Neuronal stem cell (in vitro differentiated cells): ENCODE measurements at regions not wholly inside any gene's neighbourhood (a gene's known extent, or its start where the extent isn't known, plus 50 kb on each side); places are given as distances from the start of the nearest gene placed in this dataset.

Experiments used
- DNase-seq: peaks from one replicate; pipeline ENCODE4 v3.0.0-alpha.2; 2013; ENCODE audit warnings: low spot score
- H2AFZ ChIP-seq: one replicate; pipeline ENCODE4 v1.6.1; 2013; ENCODE audit warnings: mild to moderate bottlenecking, low read length, inconsistent platforms
- H2AK5ac ChIP-seq: 2 replicates; pipeline ENCODE4 v1.6.1; 2013; ENCODE audit warnings: low read depth, mild to moderate bottlenecking, inconsistent platforms, low read length, moderate library complexity, mixed read lengths
- H2BK120ac ChIP-seq: 2 replicates; pipeline ENCODE4 v1.6.1; 2013; ENCODE audit warnings: low read depth, mild to moderate bottlenecking, inconsistent platforms, low read length, moderate library complexity, mixed read lengths
- H2BK12ac ChIP-seq: one replicate; pipeline ENCODE4 v1.6.1; 2013; ENCODE audit warnings: low read length, inconsistent platforms
- H2BK15ac ChIP-seq: 2 replicates; pipeline ENCODE4 v1.6.1; 2013; ENCODE audit warnings: mild to moderate bottlenecking, low read length, inconsistent platforms, mixed read lengths
- H2BK5ac ChIP-seq: one replicate; pipeline ENCODE4 v1.6.1; 2013; ENCODE audit warnings: inconsistent platforms, mild to moderate bottlenecking, low read length, moderate library complexity
- H3K14ac ChIP-seq: one replicate; pipeline ENCODE4 v1.6.1; 2013; ENCODE audit warnings: low read length, inconsistent platforms
- H3K18ac ChIP-seq: 2 replicates; pipeline ENCODE4 v1.6.1; 2013; ENCODE audit warnings: low read length, inconsistent platforms
- H3K23ac ChIP-seq: 2 replicates; pipeline ENCODE4 v1.6.1; 2013; ENCODE audit warnings: low read depth, mild to moderate bottlenecking, mixed read lengths, low read length, inconsistent platforms; ENCODE audit not compliant: poor library complexity
- H3K27ac ChIP-seq: replicated peaks from 3 replicates; pipeline ENCODE4 v1.5.1; 2013; ENCODE audit warnings: low read length, inconsistent platforms
- H3K27me3 ChIP-seq, 3 experiments: 2 replicates each; pipeline ENCODE4 v1.6.1; 2013; ENCODE audit warnings: low read length in 3 of 3, mild to moderate bottlenecking in 2 of 3, inconsistent platforms in 1 of 3, low read depth in 1 of 3, mixed read lengths in 1 of 3, moderate library complexity in 1 of 3; ENCODE audit not compliant: control insufficient read depth in 3 of 3, insufficient read depth in 3 of 3
- H3K36me3 ChIP-seq, 2 donors: replicated peaks in 1 of 2; 2 replicates each; pipeline ENCODE4 v1.6.1; 2013; ENCODE audit warnings: low read length in 2 of 2; ENCODE audit not compliant: control insufficient read depth in 2 of 2, insufficient read depth in 2 of 2
- H3K4ac ChIP-seq: 2 replicates; pipeline ENCODE4 v1.6.1; 2013; ENCODE audit warnings: inconsistent platforms, mild to moderate bottlenecking, low read length, moderate library complexity
- H3K4me1 ChIP-seq, 2 donors: 1 replicate in 1 of 2; 2 replicates in 1 of 2; pipeline ENCODE4 v1.6.1; 2013; ENCODE audit warnings: low read length in 2 of 2, low read depth in 1 of 2; ENCODE audit not compliant: control insufficient read depth in 2 of 2, insufficient read depth in 1 of 2
- H3K4me2 ChIP-seq: one replicate; pipeline ENCODE4 v1.6.1; 2013; ENCODE audit warnings: mild to moderate bottlenecking, low read length, inconsistent platforms; ENCODE audit not compliant: insufficient read depth, poor library complexity, severe bottlenecking
- H3K4me3 ChIP-seq, 2 donors: 2 replicates each; pipeline ENCODE4 v1.5.1; 2013; ENCODE audit warnings: low read length in 2 of 2, mild to moderate bottlenecking in 2 of 2, inconsistent platforms in 1 of 2, moderate library complexity in 1 of 2
- H3K79me1 ChIP-seq: one replicate; pipeline ENCODE4 v1.6.1; 2013; ENCODE audit warnings: low read depth, mild to moderate bottlenecking, inconsistent platforms, low read length, moderate library complexity
- H3K9ac ChIP-seq: one replicate; pipeline ENCODE4 v1.6.1; 2013; ENCODE audit warnings: mild to moderate bottlenecking, low read depth, low read length, inconsistent platforms; ENCODE audit not compliant: poor library complexity
- H3K9me3 ChIP-seq, 2 donors: replicated peaks in 1 of 2; 2 replicates each; pipeline versions ENCODE3 to v1.6.1; 2013; ENCODE audit warnings: low read length in 2 of 2, mild to moderate bottlenecking in 2 of 2, inconsistent platforms in 1 of 2, low read depth in 1 of 2, mixed read lengths in 1 of 2, moderate library complexity in 1 of 2; ENCODE audit not compliant: control insufficient read depth in 2 of 2, insufficient read depth in 1 of 2
- H4K8ac ChIP-seq: one replicate; pipeline ENCODE4 v1.6.1; 2013; ENCODE audit warnings: low read depth, mild to moderate bottlenecking, inconsistent platforms, low read length, moderate library complexity
- H4K91ac ChIP-seq: one replicate; pipeline ENCODE4 v1.6.1; 2013; ENCODE audit warnings: low read length, low read depth, mild to moderate bottlenecking, inconsistent platforms; ENCODE audit not compliant: poor library complexity
- WGBS, 2 donors: extraction: QIAGEN DNeasy Blood & Tissue Kit; methylation state at CpG; one replicate each; pipeline ENCODE4 v1.1.7; 2013; ENCODE audit warnings: missing lambda C conversion rate in 2 of 2, mixed read lengths in 1 of 2; ENCODE audit not compliant: insufficient read length in 2 of 2, insufficient replicate concordance in 1 of 2; ENCODE audit errors: extremely low coverage in 2 of 2; 5-methylcytosine and 5-hydroxymethylcytosine counted together

- no peak overlapping the region for H2BK120ac ChIP-seq
- H3K4me3 ChIP-seq = no peak overlapping the region
- no peak overlapping the region for H3K4me2 ChIP-seq
- H3K27ac ChIP-seq = no peak overlapping the region
- no peak overlapping the region for H2BK12ac ChIP-seq
- no peak overlapping the region for H2AK5ac ChIP-seq
- H3K4ac ChIP-seq = no peak overlapping the region
- no peaks in the 10 kb centered on the region for H3K27me3 ChIP-seq
- peaks cover 2 to 17% of the 10 kb centered on the region in 2 donors for H3K9me3 ChIP-seq
- H4K91ac ChIP-seq = no peak overlapping the region
- H3K9ac ChIP-seq = no peak overlapping the region
- no CpG with 5 or more reads among the region's 2 CpGs for WGBS, 2 donors
- no peaks in the 10 kb centered on the region for H3K4me1 ChIP-seq
- H4K8ac ChIP-seq = no peak overlapping the region
- H3K79me1 ChIP-seq = no peaks in the 10 kb centered on the region
- DNase-seq = no peak
- H2BK5ac ChIP-seq = no peak overlapping the region
- H3K36me3 ChIP-seq = no peaks in the 10 kb centered on the region
- no peak overlapping the region for H2AFZ ChIP-seq
- no peak overlapping the region for H3K23ac ChIP-seq
- no peak overlapping the region for H2BK15ac ChIP-seq
- no peak overlapping the region for H3K14ac ChIP-seq
- no peak overlapping the region for H3K18ac ChIP-seq
Measured at GRCh38 chr3:162641907-162642306, 1145.3 kb downstream of the OTOL1 start.

- no CpG with 5 or more reads among the region's 2 CpGs for WGBS, 2 donors
Measured at GRCh38 chr3:162643245-162643644, 1146.6 kb downstream of the OTOL1 start.

GRCh38 chr3:162647321-162647720, 1150.7 kb downstream of the OTOL1 start:
- peaks cover 2 to 12% of the 10 kb centered on the region in 2 donors for H3K9me3 ChIP-seq
- H3K14ac ChIP-seq = no peak overlapping the region
- no peak overlapping the region for H2AFZ ChIP-seq
- no peak overlapping the region for H3K9ac ChIP-seq
- H4K91ac ChIP-seq = no peak overlapping the region
- no peak overlapping the region for H2AK5ac ChIP-seq
- H3K4me1 ChIP-seq = no peaks in the 10 kb centered on the region
- no peak overlapping the region for H2BK5ac ChIP-seq
- no peak overlapping the region for H3K4me3 ChIP-seq
- no CpG with 5 or more reads among the region's 2 CpGs for WGBS, 2 donors
- H3K4me2 ChIP-seq = no peak overlapping the region
- H3K27me3 ChIP-seq = no peaks in the 10 kb centered on the region
- no peak overlapping the region for H3K27ac ChIP-seq
- no peak overlapping the region for H2BK120ac ChIP-seq
- no peak overlapping the region for H4K8ac ChIP-seq
- H3K23ac ChIP-seq = no peak overlapping the region
- no peaks in the 10 kb centered on the region for H3K79me1 ChIP-seq
- no peak overlapping the region for H3K18ac ChIP-seq
- H3K4ac ChIP-seq = no peak overlapping the region
- no peak for DNase-seq
- no peak overlapping the region for H2BK15ac ChIP-seq
- no peaks in the 10 kb centered on the region for H3K36me3 ChIP-seq
- no peak overlapping the region for H2BK12ac ChIP-seq

More at GRCh38 chr3:162643245-162643644, 1146.6 kb downstream of the OTOL1 start:
- H3K27me3 ChIP-seq = no peaks in the 10 kb centered on the region
- no peak overlapping the region for H4K91ac ChIP-seq
- no peak overlapping the region for H2BK5ac ChIP-seq
- H2AFZ ChIP-seq = no peak overlapping the region
- H3K9me3 ChIP-seq = peaks cover 2 to 15% of the 10 kb centered on the region in 2 donors
- no peak overlapping the region for H3K9ac ChIP-seq
- no peak overlapping the region for H3K27ac ChIP-seq
- H3K14ac ChIP-seq = no peak overlapping the region
- no peak overlapping the region for H3K4me2 ChIP-seq
- no peak overlapping the region for H2BK12ac ChIP-seq
- H3K23ac ChIP-seq = no peak overlapping the region
- H3K36me3 ChIP-seq = no peaks in the 10 kb centered on the region
- H4K8ac ChIP-seq = no peak overlapping the region
- H3K4me1 ChIP-seq = no peaks in the 10 kb centered on the region
- no peak overlapping the region for H2BK15ac ChIP-seq
- no peak overlapping the region for H2BK120ac ChIP-seq
- H3K4ac ChIP-seq = no peak overlapping the region
- H3K4me3 ChIP-seq = no peak overlapping the region
- no peak overlapping the region for H2AK5ac ChIP-seq
- no peak for DNase-seq
- no peak overlapping the region for H3K18ac ChIP-seq
- H3K79me1 ChIP-seq = no peaks in the 10 kb centered on the region

- no peak overlapping the region for H2BK120ac ChIP-seq
- no peak overlapping the region for H3K4ac ChIP-seq
- no peak for DNase-seq
- no peak overlapping the region for H2BK15ac ChIP-seq
- H3K36me3 ChIP-seq = no peaks in the 10 kb centered on the region
- no peaks in the 10 kb centered on the region for H3K9me3 ChIP-seq
- H2AK5ac ChIP-seq = no peak overlapping the region
- H3K4me2 ChIP-seq = no peak overlapping the region
- H4K8ac ChIP-seq = no peak overlapping the region
- H2BK12ac ChIP-seq = no peak overlapping the region
- no peak overlapping the region for H2AFZ ChIP-seq
- H3K27ac ChIP-seq = no peak overlapping the region
- no peak overlapping the region for H3K14ac ChIP-seq
- H3K18ac ChIP-seq = no peak overlapping the region
- H3K4me1 ChIP-seq = no peaks in the 10 kb centered on the region
- no peaks in the 10 kb centered on the region for H3K27me3 ChIP-seq
- no peak overlapping the region for H3K23ac ChIP-seq
- no peak overlapping the region for H2BK5ac ChIP-seq
- no CpG with 5 or more reads among the region's 1 CpG for WGBS, 2 donors
- H3K79me1 ChIP-seq = no peaks in the 10 kb centered on the region
- no peak overlapping the region for H3K4me3 ChIP-seq
- H4K91ac ChIP-seq = no peak overlapping the region
- H3K9ac ChIP-seq = no peak overlapping the region
Measured at GRCh38 chr3:162658003-162658402, 1161.4 kb downstream of the OTOL1 start.
